IMR-90 (cell line): ENCODE measurements at regions not wholly inside any gene's neighbourhood (a gene's known extent, or its start where the extent isn't known, plus 50 kb on each side); places are given as distances from the start of the nearest gene placed in this dataset.

Source experiments
- ATAC-seq: fragments of 200-7000 bp; cut with Tn5 transposase; 2 replicates; pipeline ENCODE4 v1.9.1; 2020; ENCODE audit warnings: low read depth, mild to moderate bottlenecking, moderate library complexity
- BruUV-seq: library from RNA; stranded (reverse); fragments of 400-500 nt; replicated peaks from 2 replicates; lab custom pipeline; 2021; lab: Mats Ljungman, UMichigan
- CTCF ChIA-PET: fragments of 300-600 bp; formaldehyde crosslinking; extraction: SDS; loops from one replicate; lab custom pipeline; 2021; ENCODE audit warnings: antibody characterized with exemption; lab: Yijun Ruan, JAX
- POLR2A ChIA-PET: fragments of 300-600 bp; sonication (Branson Sonifier 250); formaldehyde crosslinking; loops from one replicate; lab custom pipeline; 2022; ENCODE audit warnings: antibody characterized with exemption; ENCODE audit not compliant: unreplicated experiment; lab: Charles Lee
- DNase-seq: peaks from one replicate; pipeline ENCODE4 v3.0.0; 2013
- H2AFZ ChIP-seq: replicated peaks from 2 replicates; pipeline ENCODE3; 2013; ENCODE audit warnings: low read length, mild to moderate bottlenecking; ENCODE audit not compliant: poor library complexity
- H2AK5ac ChIP-seq: 2 replicates; pipeline ENCODE4 v1.6.1; 2013; ENCODE audit warnings: low read depth, low read length, inconsistent platforms
- H2AK9ac ChIP-seq: replicated peaks from 2 replicates; pipeline ENCODE3; 2013; ENCODE audit warnings: mild to moderate bottlenecking, low read depth, low read length, moderate library complexity; ENCODE audit not compliant: poor library complexity
- H2BK120ac ChIP-seq: 2 replicates; pipeline ENCODE4 v1.6.1; 2013; ENCODE audit warnings: low read depth, low read length, inconsistent platforms
- H2BK15ac ChIP-seq: 3 replicates; pipeline ENCODE4 v1.6.1; 2013; ENCODE audit warnings: low read depth, low read length, inconsistent platforms
- H2BK20ac ChIP-seq: 2 replicates; pipeline ENCODE4 v1.6.1; 2013; ENCODE audit warnings: low read depth, mild to moderate bottlenecking, inconsistent platforms, low read length, moderate library complexity
- H2BK5ac ChIP-seq: 2 replicates; pipeline ENCODE4 v1.6.1; 2013; ENCODE audit warnings: mild to moderate bottlenecking, low read depth, low read length, inconsistent platforms; ENCODE audit not compliant: poor library complexity, severe bottlenecking
- H3K14ac ChIP-seq: replicated peaks from 2 replicates; pipeline ENCODE4 v1.6.1; 2013; ENCODE audit warnings: low read depth, low read length, inconsistent platforms
- H3K18ac ChIP-seq: 2 replicates; pipeline ENCODE4 v1.6.1; 2013; ENCODE audit warnings: low read depth, low read length, control low read depth
- H3K23ac ChIP-seq: 2 replicates; pipeline ENCODE4 v1.6.1; 2013; ENCODE audit warnings: low read depth, low read length, inconsistent platforms
- H3K27ac ChIP-seq: 2 replicates; pipeline ENCODE4 v1.5.1; 2013; ENCODE audit warnings: mild to moderate bottlenecking, control low read depth, low read length; ENCODE audit not compliant: insufficient read depth
- H3K27me3 ChIP-seq: 2 replicates; pipeline ENCODE4 v1.6.1; 2013; ENCODE audit warnings: low read length; ENCODE audit not compliant: control insufficient read depth, insufficient read depth
- H3K36me3 ChIP-seq: 2 replicates; pipeline ENCODE4 v1.6.1; 2013; ENCODE audit warnings: low read length, mixed read lengths; ENCODE audit not compliant: control insufficient read depth, insufficient read depth
- H3K4ac ChIP-seq: 2 replicates; pipeline ENCODE4 v1.6.1; 2013; ENCODE audit warnings: low read depth, low read length, inconsistent platforms
- H3K4me1 ChIP-seq: 2 replicates; pipeline ENCODE4 v1.6.1; 2013; ENCODE audit warnings: low read length, mixed read lengths; ENCODE audit not compliant: control insufficient read depth, insufficient read depth
- H3K4me2 ChIP-seq: 2 replicates; pipeline ENCODE4 v1.6.1; 2013; ENCODE audit warnings: low read depth, mild to moderate bottlenecking, control low read depth, low read length, moderate library complexity
- H3K4me3 ChIP-seq: 2 replicates; pipeline ENCODE4 v1.5.1; 2013; ENCODE audit warnings: low read depth, mild to moderate bottlenecking, control low read depth, low read length, moderate library complexity; ENCODE audit not compliant: insufficient read depth
- H3K56ac ChIP-seq: 2 replicates; pipeline ENCODE4 v1.6.1; 2013; ENCODE audit warnings: low read length, inconsistent platforms; ENCODE audit not compliant: insufficient read depth; ENCODE audit errors: extremely low read depth
- H3K79me1 ChIP-seq, 2 experiments: 2 replicates each; pipeline ENCODE4 v1.6.1; 2013; ENCODE audit warnings: low read length in 2 of 2, inconsistent platforms in 1 of 2, low read depth in 1 of 2
- H3K9ac ChIP-seq: 2 replicates; pipeline ENCODE4 v1.6.1; 2013; ENCODE audit warnings: low read depth, low read length, control low read depth
- H3K9me1 ChIP-seq: 2 replicates; pipeline ENCODE4 v1.6.1; 2013; ENCODE audit warnings: low read length, inconsistent platforms; ENCODE audit not compliant: insufficient read depth
- H3K9me3 ChIP-seq: 2 replicates; pipeline ENCODE4 v1.6.1; 2013; ENCODE audit warnings: low read length; ENCODE audit not compliant: control insufficient read depth, insufficient read depth
- H4K20me1 ChIP-seq: 2 replicates; pipeline ENCODE4 v1.6.1; 2013; ENCODE audit warnings: low read length, inconsistent platforms; ENCODE audit not compliant: insufficient read depth
- H4K5ac ChIP-seq: 2 replicates; pipeline ENCODE4 v1.6.1; 2013; ENCODE audit warnings: mild to moderate bottlenecking, low read depth, low read length, control low read depth
- H4K8ac ChIP-seq, 2 experiments: 2 replicates each; pipeline ENCODE4 v1.6.1; 2013; ENCODE audit warnings: low read depth in 2 of 2, low read length in 2 of 2, control low read depth in 1 of 2, inconsistent platforms in 1 of 2
- H4K91ac ChIP-seq: 2 replicates; pipeline ENCODE4 v1.6.1; 2013; ENCODE audit warnings: low read depth, low read length, inconsistent platforms; ENCODE audit not compliant: insufficient read depth
- BHLHE40 ChIP-seq: fragments of 150-350 bp; IDR thresholded peaks from 2 replicates; pipeline ENCODE4 v1.6.1; 2016; ENCODE audit warnings: mild to moderate bottlenecking, low read depth, low read length
- CEBPB ChIP-seq: IDR thresholded peaks from 2 replicates; pipeline ENCODE4 v1.6.1; 2012; ENCODE audit warnings: low read depth, low read length, improper control_type of control experiment
- CHD1 ChIP-seq: IDR thresholded peaks from 2 replicates; pipeline ENCODE4 v1.6.1; 2012; ENCODE audit warnings: low read depth, low read length, improper control_type of control experiment
- CTCF ChIP-seq: conservative IDR thresholded peaks from 2 replicates; pipeline ENCODE4 v1.5.1; 2012; ENCODE audit warnings: mild to moderate bottlenecking, low read depth, low read length, improper control_type of control experiment
- ELK1 ChIP-seq: fragments of 150-350 bp; IDR thresholded peaks from 2 replicates; pipeline ENCODE4 v1.6.1; 2016; ENCODE audit warnings: low read depth, mild to moderate bottlenecking, low read length, moderate library complexity, borderline replicate concordance
- FOS ChIP-seq: fragments of 150-350 bp; IDR thresholded peaks from 2 replicates; pipeline ENCODE4 v1.6.1; 2016; ENCODE audit warnings: low read depth, low read length
- MAFK ChIP-seq: IDR thresholded peaks from 2 replicates; pipeline ENCODE4 v1.6.1; 2012; ENCODE audit warnings: low read depth, low read length, improper control_type of control experiment
- MAZ ChIP-seq: IDR thresholded peaks from 2 replicates; pipeline ENCODE4 v1.6.1; 2012; ENCODE audit warnings: low read depth, mild to moderate bottlenecking, low read length, improper control_type of control experiment, moderate library complexity, borderline replicate concordance
- MXI1 ChIP-seq: IDR thresholded peaks from 2 replicates; pipeline ENCODE4 v1.6.1; 2012; ENCODE audit warnings: low read depth, mild to moderate bottlenecking, low read length, moderate library complexity, borderline replicate concordance
- NFE2L2 ChIP-seq: fragments of 150-350 bp; IDR thresholded peaks from 2 replicates; pipeline ENCODE4 v1.6.1; 2016; ENCODE audit warnings: low read depth, mild to moderate bottlenecking, low read length
- POLR2A ChIP-seq: IDR thresholded peaks from 2 replicates; pipeline ENCODE4 v1.6.1; 2012; ENCODE audit warnings: mild to moderate bottlenecking, low read depth, low read length
- RAD21 ChIP-seq: IDR thresholded peaks from 2 replicates; pipeline ENCODE4 v1.6.1; 2012; ENCODE audit warnings: low read length, improper control_type of control experiment
- RCOR1 ChIP-seq: IDR thresholded peaks from 2 replicates; pipeline ENCODE4 v1.6.1; 2012; ENCODE audit warnings: mild to moderate bottlenecking, low read length, improper control_type of control experiment; ENCODE audit not compliant: insufficient replicate concordance
- RFX5 ChIP-seq: IDR thresholded peaks from 2 replicates; pipeline ENCODE4 v1.8.0; 2012; ENCODE audit warnings: low read depth, mild to moderate bottlenecking, low read length, moderate library complexity
- SMC3 ChIP-seq: fragments of 150-350 bp; IDR thresholded peaks from 2 replicates; pipeline ENCODE4 v1.6.1; 2016; ENCODE audit warnings: low read depth, mild to moderate bottlenecking, antibody characterized with exemption, low read length, moderate library complexity
- USF2 ChIP-seq: fragments of 150-350 bp; IDR thresholded peaks from 2 replicates; pipeline ENCODE4 v1.6.1; 2017; ENCODE audit warnings: mild to moderate bottlenecking, antibody characterized with exemption, low read length, low read depth
- WGBS, 2 experiments: methylation state at CpG; one replicate each; pipeline versions ENCODE4 v1.1.5 to v1.1.7; 2013; ENCODE audit warnings: missing lambda C conversion rate in 2 of 2; ENCODE audit not compliant: insufficient read length in 1 of 2; ENCODE audit errors: extremely low coverage in 2 of 2; 5-methylcytosine and 5-hydroxymethylcytosine counted together
- dilution Hi-C: fragments of 300-500 bp; cut with HindIII; formaldehyde crosslinking; loops from one replicate; pipeline ENCODE4 v1.14.3; 2018; ENCODE audit warnings: low sequenced_read_pairs; ENCODE audit not compliant: unreplicated experiment
- in situ Hi-C: fragments of 300-500 bp; cut with MboI; formaldehyde crosslinking; loops from 3 replicates; pipeline ENCODE4 v1.14.3; 2019; ENCODE audit warnings: low sequenced_read_pairs, inconsistent platforms, mixed read lengths
- intact Hi-C: fragments of 100-400 bp; cut with micrococcal nuclease; formaldehyde crosslinking; loops from 2 replicates; pipeline ENCODE4 v1.10.0; 2022

GRCh38 chr21:35291973-35292627 is 243.0 kb upstream of the RUNX1 start:
- no peak overlapping the region for H4K5ac ChIP-seq
- H2BK120ac ChIP-seq, result no peak overlapping the region
- WGBS, 2 experiments, result no CpG with 5 or more reads among the region's 3 CpGs
- H2AFZ ChIP-seq, result no peak overlapping the region
- no peak overlapping the region for H3K56ac ChIP-seq
- H3K9me3 ChIP-seq, result peaks cover 3% of the 10 kb centered on the region; the same call in 1 of the 2 replicates
- H4K20me1 ChIP-seq, result no peaks in the 10 kb centered on the region
- no peak overlapping the region for H4K91ac ChIP-seq
- H3K36me3 ChIP-seq, result no peaks in the 10 kb centered on the region
- 0 out of 2 replicates have a peak overlapping the region, but pooled peaks have one; percentile 8 for H3K14ac ChIP-seq
- H2BK20ac ChIP-seq, result no peak overlapping the region
- no peak overlapping the region for H2AK5ac ChIP-seq
- H2BK15ac ChIP-seq, result no peak overlapping the region
- no peak overlapping the region for H3K27ac ChIP-seq
- no TSS peak for BruUV-seq
- no peak overlapping the region for H2AK9ac ChIP-seq
- in situ Hi-C loops (no loop called here), dilution Hi-C loops (no loop called here), intact Hi-C loops (no loop called here)
- no peak overlapping the region for H3K4me2 ChIP-seq
- H3K79me1 ChIP-seq, result no peaks in the 10 kb centered on the region
- no peak overlapping the region for H2BK5ac ChIP-seq
- TF ChIP-seq NFE2L2, result no peak
- no peak for TF ChIP-seq SMC3
- TF ChIP-seq FOS, result no peak
- no peak for TF ChIP-seq MXI1
- no peak for TF ChIP-seq MAZ
- no peak for TF ChIP-seq RAD21
- no peak for TF ChIP-seq POLR2A
- TF ChIP-seq CHD1, result no peak
- TF ChIP-seq BHLHE40, result no peak
- TF ChIP-seq USF2, result no peak
- no peak for TF ChIP-seq RCOR1
- no peak for TF ChIP-seq CEBPB
- TF ChIP-seq ELK1, result no peak
- no peak for TF ChIP-seq CTCF
- TF ChIP-seq MAFK, result no peak
- TF ChIP-seq RFX5, result no peak
- no peak overlapping the region for H3K9ac ChIP-seq
- H3K27me3 ChIP-seq, result no peaks in the 10 kb centered on the region
- no peak overlapping the region; the same call in 1 of the 2 replicates for H3K18ac ChIP-seq
- H3K4me3 ChIP-seq, result no peak overlapping the region
- no peak overlapping the region for H3K23ac ChIP-seq
- DNase-seq (peak; percentile 52), ATAC-seq (no peak)
- CTCF ChIA-PET, result no interaction called here
- no peak overlapping the region for H3K4ac ChIP-seq
- H3K9me1 ChIP-seq, result peaks cover 3% of the 10 kb centered on the region
- POLR2A ChIA-PET, result no interaction called here
- no peaks in the 10 kb centered on the region; the same call in 1 of the 2 replicates for H3K4me1 ChIP-seq
- no peak overlapping the region for H4K8ac ChIP-seq
